ENCODE measurements at regions not wholly inside any gene's neighbourhood (a gene's known extent, or its start where the extent isn't known, plus 50 kb on each side); places are given as distances from the start of the nearest gene placed in this dataset.

DNA sequence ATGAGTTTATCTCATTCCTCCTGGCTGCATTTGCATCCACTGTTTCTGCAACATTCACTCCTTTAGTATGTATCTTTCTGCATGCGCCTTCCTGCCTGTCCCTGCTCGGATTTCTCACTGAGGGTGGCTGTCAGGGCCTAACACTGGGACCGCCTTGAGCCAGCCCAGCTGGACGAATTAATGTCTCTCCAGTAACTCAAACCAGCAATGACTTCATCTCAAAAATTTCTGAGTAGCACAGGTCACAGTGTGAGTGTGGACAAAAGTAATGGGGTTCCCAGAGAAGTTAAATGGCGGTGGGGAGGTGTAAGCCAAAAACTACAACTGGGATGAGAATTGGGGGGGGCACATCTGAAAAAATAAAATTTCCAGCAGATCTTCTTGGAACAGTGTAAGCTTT is 444.0 kb upstream of the MGMT start:
- DNase-seq (ENCODE audit: low spot score): no peak

- DNase-seq (ENCODE audit: low spot score): no peak
These were observed 443.0 kb upstream of the MGMT start for GRCh38 chr10:129024046-129024445.

GRCh38 chr10:129025787-129026186 is 441.3 kb upstream of the MGMT start:
- DNase-seq (ENCODE audit: low spot score): no peak

- no peak for DNase-seq (ENCODE audit: low spot score)
These were observed 439.1 kb upstream of the MGMT start for GRCh38 chr10:129027906-129028305.

DNA sequence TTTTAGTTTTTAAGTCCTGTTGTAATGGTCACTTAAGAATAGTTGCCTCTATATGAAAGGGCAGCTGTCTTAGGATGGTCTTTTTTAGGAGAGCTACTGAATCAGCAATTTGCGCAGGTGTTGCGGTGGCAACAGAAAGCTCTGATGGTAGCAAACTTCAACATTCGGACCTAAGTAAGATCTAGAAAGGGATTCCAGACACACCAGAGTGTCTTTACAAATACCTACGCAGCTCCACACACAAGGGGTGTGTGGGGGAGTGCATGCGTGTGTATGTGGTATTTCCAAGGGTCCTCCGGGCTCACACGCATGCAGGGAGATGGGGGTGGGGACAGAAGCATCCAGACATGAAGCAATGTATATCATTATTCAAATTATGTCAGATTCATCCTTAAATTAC is 438.6 kb upstream of the MGMT start:
- no peak for DNase-seq (ENCODE audit: low spot score)

DNA sequence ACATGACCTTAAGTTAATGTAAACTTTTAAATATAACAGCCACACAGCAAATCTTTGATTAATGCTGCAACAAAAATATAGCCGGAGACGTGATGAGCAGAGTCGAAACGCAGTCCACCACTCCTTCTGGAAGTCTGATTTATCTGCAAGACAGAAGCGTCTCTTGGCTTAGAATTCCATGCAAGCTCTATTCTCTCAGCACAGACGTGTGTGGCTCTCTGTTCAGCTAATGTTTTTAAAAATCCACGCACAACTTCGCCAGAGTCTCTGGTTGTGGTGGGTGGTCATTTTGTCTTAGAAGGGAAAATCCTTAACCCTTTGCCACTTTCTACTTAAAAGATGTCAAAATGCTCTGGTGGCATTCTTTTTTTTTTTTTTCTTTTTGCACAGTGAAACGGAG is 438.0 kb upstream of the MGMT start:
- DNase-seq (ENCODE audit: low spot score): no peak

GRCh38 chr10:129029851-129030602 is 437.0 kb upstream of the MGMT start:
- no peak for DNase-seq (ENCODE audit: low spot score)

DNA sequence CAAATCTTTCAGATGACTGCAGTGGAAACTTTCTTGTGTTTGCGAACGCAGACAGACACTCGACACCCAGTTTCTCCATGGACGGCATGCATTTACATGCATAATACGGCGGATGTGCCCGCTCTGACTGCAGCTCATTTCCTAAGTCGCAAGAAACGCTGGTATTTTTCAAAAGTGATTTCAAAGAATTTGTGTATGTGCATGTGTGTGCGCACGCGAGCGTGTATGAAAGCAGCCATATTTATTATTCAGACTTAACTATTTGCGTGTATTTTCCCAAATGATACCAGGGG is 436.5 kb upstream of the MGMT start:
- no peak for DNase-seq (ENCODE audit: low spot score)

DNA sequence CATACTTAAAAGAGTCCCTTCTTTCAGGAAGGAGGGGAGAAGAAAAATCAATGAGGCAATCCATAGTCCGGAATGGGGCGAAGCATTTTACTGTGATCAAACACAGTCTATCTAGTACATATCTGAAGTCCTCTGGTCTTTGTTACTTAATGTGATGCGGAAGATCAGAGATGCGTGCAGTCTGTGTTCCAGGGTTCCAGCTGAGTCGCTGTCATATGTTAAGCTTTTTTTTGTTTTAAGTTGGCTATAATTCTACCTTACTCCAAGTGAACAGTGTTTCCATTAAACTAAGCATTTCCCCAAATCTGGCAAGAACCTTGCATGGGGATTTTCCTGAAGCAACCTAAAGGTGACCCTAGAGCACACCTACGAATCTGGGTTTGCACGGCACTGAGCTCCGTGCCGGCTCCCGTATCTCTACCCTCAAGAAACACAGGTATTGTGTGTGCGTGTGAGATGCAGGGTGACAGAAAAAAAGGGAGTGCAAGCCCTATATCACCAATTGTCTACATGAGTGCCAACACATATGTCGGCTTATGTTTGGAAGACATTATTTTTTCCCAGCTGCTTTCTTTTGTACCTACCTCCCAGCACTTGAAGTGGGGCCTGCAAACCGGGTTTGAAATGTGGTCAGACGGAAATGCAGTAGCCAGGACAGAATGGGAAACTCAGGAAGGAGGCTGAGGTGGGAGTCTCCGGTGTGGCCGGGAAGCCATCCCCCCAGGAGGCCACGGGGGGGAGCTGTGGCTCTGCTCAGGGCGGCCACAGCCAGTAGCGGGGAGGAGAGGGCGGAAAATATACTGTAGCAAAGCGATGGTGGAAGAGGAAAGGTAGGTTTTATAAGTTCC is 435.8 kb upstream of the MGMT start:
- DNase-seq (ENCODE audit: low spot score): peak; percentile 28

GRCh38 chr10:129031844-129032150 is 435.2 kb upstream of the MGMT start:
- no peak for DNase-seq (ENCODE audit: low spot score)

DNA sequence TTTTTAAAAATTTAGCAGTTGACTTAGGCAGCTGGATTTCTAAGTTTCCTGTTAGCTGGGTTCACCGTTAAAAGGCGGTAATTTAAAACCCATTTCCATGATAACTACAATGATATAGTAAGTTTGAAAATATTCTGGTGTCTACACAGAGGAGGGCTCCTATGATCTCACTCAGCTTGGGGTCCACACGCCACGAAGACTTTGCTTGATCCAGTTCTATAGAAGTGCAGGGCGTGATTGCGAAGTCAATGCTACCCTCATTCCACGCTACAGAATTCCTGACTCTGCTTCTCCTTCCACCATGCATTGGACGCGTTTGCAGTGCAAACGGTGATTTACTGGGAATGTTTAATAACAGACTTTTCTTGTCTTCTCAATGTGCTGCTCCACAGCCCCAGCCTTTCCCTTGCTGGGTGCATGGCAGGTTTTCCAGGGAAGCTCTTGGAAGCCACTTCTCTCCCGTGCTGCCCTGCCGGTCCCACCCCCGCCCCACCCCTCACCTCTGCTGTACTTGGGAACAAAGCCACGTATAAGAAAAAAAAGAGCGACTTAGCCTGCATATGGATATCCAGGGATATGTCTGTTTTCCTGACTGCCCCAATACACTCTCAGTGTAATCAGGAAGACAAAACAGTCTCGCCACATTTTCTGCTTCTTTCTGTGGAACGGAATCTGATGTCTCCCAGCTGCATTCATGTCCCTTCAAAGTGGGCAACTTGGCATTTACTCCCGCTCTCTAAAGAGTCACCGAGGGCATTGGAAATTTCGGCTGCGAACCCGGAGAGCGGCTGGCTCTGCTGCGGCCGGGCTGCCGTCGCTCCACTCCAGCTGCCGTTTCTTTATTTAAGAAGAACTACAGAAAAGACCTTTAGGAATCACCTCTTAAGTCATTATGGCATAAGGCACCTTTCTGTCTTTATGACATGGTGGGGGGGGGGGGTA is 434.4 kb upstream of the MGMT start:
- no peak for DNase-seq (ENCODE audit: low spot score)

DNA sequence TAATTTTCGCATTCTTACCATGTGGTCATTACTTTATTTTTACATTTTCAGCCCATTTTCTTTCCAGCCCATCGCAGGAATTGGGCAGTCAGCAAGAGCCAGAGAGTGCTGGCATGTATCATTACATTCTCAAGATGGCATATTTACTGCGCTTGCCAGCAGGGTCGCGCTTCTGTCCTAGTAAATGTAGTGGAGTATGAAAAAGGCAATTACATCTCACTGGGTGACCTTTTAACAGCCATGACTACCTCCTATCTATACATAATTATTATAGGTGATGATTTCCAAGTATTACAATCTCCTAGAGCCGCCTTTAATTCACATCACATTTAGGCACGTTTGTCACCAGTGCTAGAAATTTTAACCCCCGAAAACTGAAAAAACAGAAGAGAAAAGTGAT is 433.7 kb upstream of the MGMT start:
- no peak for DNase-seq (ENCODE audit: low spot score)

- no peak for DNase-seq (ENCODE audit: low spot score)
These were observed 433.2 kb upstream of the MGMT start for GRCh38 chr10:129033790-129034272.

- no peak for DNase-seq (ENCODE audit: low spot score)
These were observed 431.8 kb upstream of the MGMT start for GRCh38 chr10:129035052-129035827.

- DNase-seq (ENCODE audit: low spot score): no peak
These were observed 428.5 kb upstream of the MGMT start for GRCh38 chr10:129038522-129038921.

DNA sequence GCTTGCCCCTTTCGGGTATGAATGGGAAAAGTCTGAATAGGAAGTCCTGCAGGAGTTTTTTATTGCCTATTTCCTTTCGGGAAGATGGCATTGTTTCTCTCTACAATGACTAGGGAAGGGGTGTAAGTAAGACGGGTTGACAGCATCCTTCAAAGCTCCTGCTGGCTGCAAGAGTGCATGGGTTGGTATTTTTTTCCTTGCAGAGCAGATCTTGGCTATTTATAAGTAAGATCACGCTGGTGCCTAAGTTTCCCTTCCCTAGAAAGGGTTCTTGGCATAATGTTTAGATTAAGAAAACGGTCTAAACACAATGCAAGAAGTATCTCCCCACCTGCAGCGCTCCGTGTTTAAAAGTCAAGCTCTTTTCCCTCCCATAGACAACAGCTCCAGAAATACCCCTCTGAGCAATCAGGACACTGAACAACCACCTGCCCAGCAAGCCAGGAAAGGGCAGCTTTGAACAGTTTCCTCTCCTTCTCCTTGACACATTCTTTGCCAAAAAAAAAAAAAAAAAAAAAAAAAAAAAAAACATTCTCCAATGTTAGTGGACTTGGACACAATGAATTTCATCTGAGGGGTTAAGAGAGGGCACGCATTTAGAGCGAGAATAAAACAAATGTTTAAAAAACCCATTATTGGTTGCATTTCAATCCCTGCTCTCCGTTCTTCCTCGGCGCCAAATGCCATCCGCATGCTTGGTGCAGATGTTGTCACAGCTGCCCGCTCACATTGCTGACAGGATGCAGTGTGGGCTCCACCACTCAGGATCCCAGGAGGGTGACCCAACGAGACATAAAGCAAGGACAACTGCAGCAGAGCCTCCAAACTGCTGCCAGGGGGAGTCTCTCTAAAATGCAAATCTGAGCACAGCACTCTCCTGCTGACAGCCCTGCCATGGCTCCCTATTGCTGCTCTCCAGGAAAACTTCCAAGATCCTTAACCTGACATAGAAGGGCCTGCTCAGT is 427.4 kb upstream of the MGMT start:
- no peak for DNase-seq (ENCODE audit: low spot score)

DNA sequence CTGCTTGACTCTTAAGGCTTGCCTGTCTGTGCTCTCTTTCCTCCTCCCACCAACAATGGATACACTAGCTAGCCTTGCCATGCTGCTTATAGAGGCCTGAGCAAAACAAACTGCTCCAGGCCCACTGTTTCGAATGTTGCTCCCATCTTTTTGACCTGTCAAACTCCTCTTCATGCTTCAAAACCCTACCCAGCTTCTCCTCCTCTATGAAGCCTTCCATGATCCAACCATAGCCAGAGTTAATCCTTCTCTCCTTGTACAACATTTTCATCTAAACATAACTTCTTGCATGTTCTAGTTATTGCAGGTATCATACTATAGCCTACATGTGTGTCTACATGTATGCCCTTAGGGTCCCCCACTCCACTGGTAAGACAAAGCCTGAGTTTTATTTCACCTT is 426.7 kb upstream of the MGMT start:
- DNase-seq (ENCODE audit: low spot score): no peak

GRCh38 chr10:129041916-129042315 is 425.1 kb upstream of the MGMT start:
- no peak for DNase-seq (ENCODE audit: low spot score)

- no peak for DNase-seq (ENCODE audit: low spot score)
These were observed 424.1 kb upstream of the MGMT start for GRCh38 chr10:129042776-129043595.

- no peak for DNase-seq (ENCODE audit: low spot score)
These were observed 423.4 kb upstream of the MGMT start for GRCh38 chr10:129043691-129044090.

Data from cerebellar cortex (tissue), 1 donor.